HepG2 (cell line): ENCODE measurements at regions not wholly inside any gene's neighbourhood (a gene's known extent, or its start where the extent isn't known, plus 50 kb on each side); places are given as distances from the start of the nearest gene placed in this dataset.

Experiments used
- AFF4 ChIP-seq: sonication (generic); formaldehyde crosslinking; IDR thresholded peaks from 2 replicates; pipeline ENCODE4 v1.4.0; 2020; ENCODE audit warnings: missing genetic modification reagents
- CTCF ChIP-seq: sonication (generic); formaldehyde crosslinking; IDR thresholded peaks from 2 replicates; pipeline ENCODE4 v1.5.0; 2020; ENCODE audit warnings: mild to moderate bottlenecking, missing genetic modification reagents, moderate library complexity
- ELF1 ChIP-seq: sonication (generic); formaldehyde crosslinking; IDR thresholded peaks from 2 replicates; pipeline ENCODE4 v1.4.0; 2020; ENCODE audit warnings: missing genetic modification reagents
- NFYB ChIP-seq: sonication (generic); formaldehyde crosslinking; IDR thresholded peaks from 2 replicates; pipeline ENCODE4 v1.4.0; 2020; ENCODE audit warnings: missing genetic modification reagents
- POLR2A ChIP-seq, 2 experiments: IDR thresholded peaks; 2 replicates each; pipeline ENCODE4 v1.6.1; 2011; ENCODE audit warnings: low read depth in 2 of 2, low read length in 2 of 2, mild to moderate bottlenecking in 1 of 2, moderate library complexity in 1 of 2; ENCODE audit not compliant: insufficient read depth in 1 of 2
- SUZ12 ChIP-seq: fragments of 150-350 bp; IDR thresholded peaks from 2 replicates; pipeline ENCODE4 v1.6.1; 2014; ENCODE audit warnings: low read depth, low read length
- TIGD3 ChIP-seq: sonication (generic); formaldehyde crosslinking; IDR thresholded peaks from 2 replicates; pipeline ENCODE4 v1.5.1; 2020; ENCODE audit warnings: mild to moderate bottlenecking, missing genetic modification reagents, borderline replicate concordance
- TMF1 ChIP-seq: sonication (generic); formaldehyde crosslinking; IDR thresholded peaks from 2 replicates; pipeline ENCODE4 v1.8.1; 2022; ENCODE audit warnings: low read depth, missing genetic modification reagents
- ZBTB40 ChIP-seq, 2 experiments: fragments of 450-650 bp in 1 of 2; sonication (generic) in 1 of 2; formaldehyde crosslinking in 1 of 2; IDR thresholded peaks; 2 replicates each; pipeline versions ENCODE4 v1.6.1 to v1.8.0; 2016 to 2022; ENCODE audit warnings: antibody characterized with exemption in 1 of 2, mild to moderate bottlenecking in 1 of 2, missing genetic modification reagents in 1 of 2
- ZNF558 ChIP-seq: sonication (generic); formaldehyde crosslinking; IDR thresholded peaks from 2 replicates; pipeline ENCODE4 v1.9.0; 2022; ENCODE audit warnings: mild to moderate bottlenecking, missing genetic modification reagents, borderline replicate concordance
- ZNF639 ChIP-seq: conservative IDR thresholded peaks from 2 replicates; pipeline ENCODE4 v1.6.1; 2018; ENCODE audit warnings: missing genetic modification reagents
- ZNF768 ChIP-seq: sonication (generic); formaldehyde crosslinking; IDR thresholded peaks from 2 replicates; pipeline ENCODE4 v1.4.0; 2020; ENCODE audit warnings: missing genetic modification reagents

GRCh38 chr3:59308001-59308400 lies 258.2 kb upstream of the CFAP20DC start:
- TF ChIP-seq CTCF (no peak), ZBTB40 (IDR thresholded peaks at IDR 0.05) (no peak), ZBTB40 (CRISPR knock-in tag; IDR thresholded peaks at IDR 0.05) (no peak), ZNF639 (CRISPR knock-in tag) (no peak), SUZ12 (no peak), POLR2A (IDR thresholded peaks at IDR 0.05; ENCODE audit: insufficient read depth in 1 of 2, low read depth in 2 of 2, low read length in 2 of 2) (no peak), TIGD3 (CRISPR knock-in tag) (no peak), AFF4 (CRISPR knock-in tag) (no peak), NFYB (CRISPR knock-in tag) (no peak), ELF1 (CRISPR knock-in tag) (no peak), ZNF768 (no peak), ZNF558 (no peak), TMF1 (CRISPR knock-in tag) (no peak)
